HG03575 (cell line): ENCODE measurements at regions not wholly inside any gene's neighbourhood (a gene's known extent, or its start where the extent isn't known, plus 50 kb on each side); places are given as distances from the start of the nearest gene placed in this dataset.

Experiments
- ATAC-seq: cut with Tn5 transposase; IDR thresholded peaks from one replicate; pipeline ENCODE4 v1.9.1; 2021; ENCODE audit not compliant: unreplicated experiment, insufficient number of reproducible peaks, low FRiP score; ENCODE audit errors: extremely low read depth

- no peak for ATAC-seq
Observed at GRCh38 chr6:113347436-113347835, 509.7 kb upstream of the MARCKS start.

- no peak for ATAC-seq
Observed at GRCh38 chr6:113350461-113350860, 506.7 kb upstream of the MARCKS start.

DNA sequence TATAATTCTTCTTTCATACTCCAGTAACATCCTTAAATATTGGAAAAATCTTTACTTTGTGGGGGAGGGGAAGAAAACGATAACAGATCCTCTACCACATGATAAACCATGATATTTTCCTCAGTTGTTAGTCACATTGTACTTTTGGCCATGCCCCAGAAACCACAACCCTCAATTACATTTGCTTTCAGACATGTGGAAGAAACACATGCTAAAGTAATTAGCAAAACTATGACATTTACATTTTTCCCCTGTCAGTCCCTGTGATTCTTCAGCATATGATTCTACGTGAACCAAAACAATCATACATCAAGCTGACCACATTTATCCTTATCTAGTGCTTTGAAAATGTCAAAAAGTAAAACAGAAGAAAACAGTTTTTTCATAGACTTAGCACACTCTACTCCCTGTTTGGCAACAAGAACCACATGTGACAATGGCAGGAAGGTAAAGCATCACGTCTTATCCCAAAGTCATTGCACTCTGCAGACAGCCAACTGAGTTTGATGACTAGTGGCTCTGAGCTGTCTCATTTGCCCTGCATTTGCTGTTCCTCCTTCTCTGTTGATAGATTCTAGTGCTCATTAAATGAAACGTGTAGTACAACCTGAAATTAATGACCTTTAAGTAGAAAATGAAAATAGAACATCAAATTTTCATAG, 505.8 kb upstream of the MARCKS start:
- ATAC-seq = no peak

DNA sequence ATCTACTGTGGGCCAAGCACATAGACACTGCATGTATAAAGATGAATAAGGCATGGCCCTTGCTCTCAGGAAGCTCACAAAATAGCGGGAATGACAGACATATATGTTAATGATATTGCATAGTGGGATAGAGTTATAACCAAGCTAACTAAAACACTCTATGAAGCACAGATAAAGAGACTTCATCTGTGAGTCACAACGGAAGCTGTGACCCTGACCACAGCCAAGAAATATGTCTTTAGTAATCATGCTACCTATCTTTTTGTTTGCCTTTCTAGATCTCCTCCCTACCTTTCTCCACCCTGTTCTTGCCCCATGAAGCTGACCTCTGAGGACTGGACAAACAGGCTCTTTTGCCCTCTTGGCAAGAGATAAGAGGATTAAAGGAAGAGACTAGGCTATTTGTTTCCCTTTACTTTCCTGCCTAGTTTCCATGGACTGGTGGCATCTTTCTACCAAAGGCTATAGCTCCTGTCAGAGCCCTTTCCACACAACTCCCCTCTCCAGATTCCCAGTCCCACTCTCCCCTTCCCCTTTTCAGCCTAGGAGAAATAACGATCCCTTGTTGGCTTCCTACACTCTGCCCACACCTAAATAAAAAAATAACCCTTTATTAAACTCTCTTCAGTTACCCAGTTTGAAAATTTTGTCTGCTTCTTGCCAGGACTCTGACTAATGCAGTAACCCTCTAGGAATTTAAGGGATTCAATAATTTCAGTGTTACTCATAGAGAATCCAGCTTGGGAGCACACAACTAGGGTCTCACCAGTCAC, 504.9 kb upstream of the MARCKS start:
- no peak for ATAC-seq

DNA sequence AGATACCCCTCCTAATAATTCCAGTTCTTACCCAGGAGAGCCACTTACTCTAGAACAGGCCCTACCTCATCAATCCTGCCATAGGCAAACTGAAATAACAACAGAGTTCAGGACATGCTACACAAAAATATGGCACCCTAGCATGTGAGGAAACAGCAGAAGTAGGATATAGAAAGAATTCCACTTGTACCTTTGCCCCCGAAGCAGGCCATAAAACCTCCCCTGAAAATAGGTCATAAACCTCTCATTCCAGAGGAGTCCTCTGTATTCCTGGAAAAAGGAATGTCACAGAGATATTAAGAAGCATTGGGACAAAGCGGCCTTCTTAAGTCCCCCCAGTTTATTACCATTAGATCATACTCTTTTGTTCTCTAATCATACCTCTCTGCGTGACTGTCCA, 504.3 kb upstream of the MARCKS start:
- ATAC-seq = no peak

- no peak for ATAC-seq
Observed at GRCh38 chr6:113353392-113353791, 503.8 kb upstream of the MARCKS start.

GRCh38 chr6:113354204-113354895, 502.8 kb upstream of the MARCKS start:
- ATAC-seq = no peak

DNA sequence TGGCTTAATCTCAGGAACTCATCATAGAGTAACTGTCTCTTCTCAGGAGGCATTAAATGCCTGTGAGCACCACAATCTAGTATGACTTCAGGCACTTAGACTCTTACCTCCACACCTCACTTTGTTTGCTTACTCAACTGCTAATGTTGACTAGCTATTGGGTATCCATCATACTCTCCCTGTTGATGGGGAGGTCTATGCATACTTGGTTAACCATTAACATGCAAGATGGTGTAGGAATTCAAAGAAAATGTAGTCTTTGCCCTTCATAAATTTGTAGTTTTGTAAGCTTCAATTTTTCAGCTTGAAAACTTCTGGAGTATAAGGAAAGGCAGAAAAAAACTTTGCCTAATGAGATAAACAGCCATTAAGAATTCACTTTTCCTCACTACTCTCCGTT, 501.0 kb upstream of the MARCKS start:
- no peak for ATAC-seq

- no peak for ATAC-seq
Observed at GRCh38 chr6:113357041-113357440, 500.1 kb upstream of the MARCKS start.

DNA sequence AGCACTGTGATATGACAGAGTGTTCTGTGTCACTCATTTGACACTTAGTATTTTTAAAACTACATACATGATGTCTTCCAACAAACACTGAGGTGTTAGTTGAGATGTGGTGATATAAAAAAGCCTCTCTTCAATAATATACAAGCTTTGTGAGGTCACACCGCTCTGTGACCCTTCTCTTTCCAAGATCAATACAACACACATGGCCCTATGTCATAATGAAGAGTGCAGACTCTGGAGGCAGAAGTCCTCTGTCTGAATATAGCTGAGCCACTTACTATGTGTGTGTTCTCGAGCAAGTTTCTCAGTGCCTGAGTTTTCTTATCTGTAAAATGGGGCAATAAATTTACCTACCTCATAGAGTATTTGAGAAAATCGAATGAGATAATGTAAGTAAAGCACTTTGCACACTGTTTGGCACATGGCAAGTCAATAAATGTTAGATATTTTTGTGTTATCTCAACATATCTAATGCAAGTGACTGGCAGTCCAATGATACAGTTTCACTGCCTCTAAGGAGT, 499.0 kb upstream of the MARCKS start:
- no peak for ATAC-seq

DNA sequence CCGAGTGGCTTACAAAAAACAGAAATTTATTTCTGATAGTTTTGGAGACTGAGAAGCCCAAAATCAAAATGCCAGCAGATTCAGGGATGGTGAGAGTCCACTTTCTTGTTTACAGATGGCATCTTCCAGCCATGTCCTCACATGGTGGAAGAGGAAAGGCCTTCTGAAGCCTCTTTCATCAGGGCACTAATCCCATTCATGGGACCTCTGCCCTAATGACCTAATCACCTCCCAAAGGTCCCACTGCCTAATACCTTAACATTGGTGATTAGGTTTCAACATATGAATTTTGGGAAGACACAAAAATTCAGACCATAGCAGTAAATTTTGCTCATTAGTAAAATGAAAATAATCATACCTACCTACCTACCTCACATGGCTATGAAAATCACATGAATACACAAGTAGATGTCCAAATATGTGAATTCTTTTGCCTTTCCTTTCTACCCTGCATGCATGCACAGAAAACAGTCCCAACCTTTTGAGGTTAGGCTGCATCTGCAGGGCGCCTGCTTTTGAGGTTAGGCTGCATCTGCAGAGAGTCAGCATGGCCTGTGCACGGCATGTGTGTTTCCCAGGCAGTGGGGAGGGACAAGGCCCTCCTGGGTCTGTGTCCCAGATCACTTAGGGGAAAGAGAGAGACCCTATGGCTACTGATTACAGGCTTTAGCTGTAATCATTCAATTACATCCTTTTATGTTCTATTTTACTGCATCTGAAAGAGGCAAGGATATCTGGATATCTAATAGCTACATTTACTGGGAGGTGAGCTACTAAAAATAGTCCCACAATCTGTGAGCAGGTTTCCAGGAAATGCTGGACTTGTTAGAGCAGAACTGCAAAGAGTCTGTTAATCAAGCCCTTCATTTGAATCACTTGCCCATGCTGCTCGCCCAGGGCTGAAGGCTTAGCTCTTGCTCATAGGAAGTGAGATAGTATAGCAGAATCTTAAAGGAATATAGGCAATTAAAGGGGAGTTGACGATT, 497.7 kb upstream of the MARCKS start:
- no peak for ATAC-seq

- no peak for ATAC-seq
Observed at GRCh38 chr6:113361014-113361645, 496.0 kb upstream of the MARCKS start.

- no peak for ATAC-seq
Observed at GRCh38 chr6:113362301-113363047, 494.7 kb upstream of the MARCKS start.

- ATAC-seq = no peak
Observed at GRCh38 chr6:113363048-113363798, 493.9 kb upstream of the MARCKS start.

- ATAC-seq = no peak
Observed at GRCh38 chr6:113363866-113364265, 493.3 kb upstream of the MARCKS start.

GRCh38 chr6:113364766-113365165, 492.4 kb upstream of the MARCKS start:
- no peak for ATAC-seq

- no peak for ATAC-seq
Observed at GRCh38 chr6:113365191-113365590, 492.0 kb upstream of the MARCKS start.
